Osteoblast (primary cell): ENCODE measurements at regions not wholly inside any gene's neighbourhood (a gene's known extent, or its start where the extent isn't known, plus 50 kb on each side); places are given as distances from the start of the nearest gene placed in this dataset.

Source experiments
- DNase-seq: peaks from one replicate; pipeline ENCODE4 v3.0.0; 2011; ENCODE audit warnings: low spot score, mixed read lengths; ENCODE audit not compliant: insufficient read length; ENCODE audit errors: missing footprints
- H2AFZ ChIP-seq: 2 replicates; pipeline ENCODE4 v1.6.0; 2011; ENCODE audit warnings: mild to moderate bottlenecking, low read length
- H3K27ac ChIP-seq: 2 replicates; pipeline ENCODE4 v1.5.1; 2011; ENCODE audit warnings: mild to moderate bottlenecking, low read depth, low read length, moderate library complexity
- H3K27me3 ChIP-seq: 2 replicates; pipeline ENCODE4 v1.6.0; 2012; ENCODE audit warnings: mild to moderate bottlenecking, control low read depth, inconsistent platforms, low read length, moderate library complexity; ENCODE audit not compliant: insufficient read depth
- H3K36me3 ChIP-seq: 2 replicates; pipeline ENCODE4 v1.5.1; 2011; ENCODE audit warnings: mild to moderate bottlenecking, low read length, control low read depth, moderate library complexity; ENCODE audit not compliant: insufficient read depth
- H3K4me1 ChIP-seq: 2 replicates; pipeline ENCODE4 v1.5.1; 2011; ENCODE audit warnings: mild to moderate bottlenecking, low read length, control low read depth, moderate library complexity; ENCODE audit not compliant: insufficient read depth
- H3K4me2 ChIP-seq: 2 replicates; pipeline ENCODE4 v1.6.0; 2011; ENCODE audit warnings: mild to moderate bottlenecking, low read length; ENCODE audit not compliant: insufficient read depth
- H3K4me3 ChIP-seq: fragments of 200-600 bp; sonication (generic); 3 replicates; pipeline ENCODE4 v1.5.1; 2012; ENCODE audit warnings: mild to moderate bottlenecking, low read length, inconsistent platforms; ENCODE audit not compliant: insufficient read depth
- H3K79me2 ChIP-seq: 2 replicates; pipeline ENCODE4 v1.6.0; 2012; ENCODE audit warnings: mild to moderate bottlenecking, low read length, control low read depth, inconsistent platforms; ENCODE audit not compliant: insufficient read depth
- H3K9me3 ChIP-seq: 2 replicates; pipeline ENCODE4 v1.5.1; 2011; ENCODE audit warnings: low read depth, low read length, control low read depth
- H4K20me1 ChIP-seq: 2 replicates; pipeline ENCODE4 v1.6.0; 2012; ENCODE audit warnings: mild to moderate bottlenecking, low read length, control low read depth; ENCODE audit not compliant: insufficient read depth
- TF ChIP-seq, protein P1 (sequence below): IDR thresholded peaks from 2 replicates; pipeline ENCODE4 v1.5.1; 2011; ENCODE audit warnings: mild to moderate bottlenecking, low read depth, low read length, moderate library complexity; ENCODE audit errors: extremely low read depth

DNA sequence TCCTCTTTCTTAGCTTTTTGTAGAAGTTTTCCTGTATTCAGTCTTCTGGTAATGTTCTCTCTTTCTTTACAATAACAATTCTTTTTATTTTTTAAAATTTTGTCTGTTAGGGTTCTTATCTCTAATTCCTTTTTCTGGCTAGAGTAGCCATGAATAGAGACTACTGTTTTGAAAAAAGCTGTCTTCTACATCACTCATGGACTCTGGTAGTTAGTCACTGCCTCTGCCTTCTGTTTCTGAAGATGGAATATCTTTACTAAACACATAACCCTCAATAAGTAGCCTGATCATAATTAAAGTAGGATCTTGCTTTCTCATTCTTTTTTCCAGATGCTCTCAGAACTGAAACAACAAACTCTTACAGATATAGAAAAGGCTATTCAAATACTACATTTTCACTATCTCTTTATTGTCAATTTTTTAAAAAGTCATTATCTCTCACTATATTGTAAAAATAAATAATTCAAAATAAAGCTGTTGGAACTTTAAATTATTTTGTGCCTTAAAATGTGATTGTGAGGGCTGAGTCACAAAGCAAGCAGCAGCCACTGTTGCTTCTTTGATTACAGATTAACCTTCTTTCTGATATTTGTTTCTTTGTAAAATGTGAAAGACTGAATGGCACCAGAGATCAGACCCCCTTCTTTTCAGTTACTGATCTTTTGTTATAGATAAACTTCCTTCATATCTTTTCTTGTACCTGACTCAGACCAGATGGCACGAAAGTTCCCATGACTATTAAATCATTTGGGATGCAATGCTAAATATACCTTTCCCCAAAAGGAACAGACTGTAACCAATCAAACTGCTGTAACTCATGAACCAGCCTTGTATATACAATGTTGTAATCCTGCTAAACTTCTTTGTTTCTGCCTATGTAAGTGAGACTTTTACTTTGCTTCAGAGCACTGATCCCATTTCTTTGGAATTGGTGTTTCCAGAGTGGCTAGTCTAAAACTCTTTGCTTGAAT, 1159.5 kb downstream of the IGSF11 start:
- DNase-seq = no peak
- TF ChIP-seq, protein P1, sequence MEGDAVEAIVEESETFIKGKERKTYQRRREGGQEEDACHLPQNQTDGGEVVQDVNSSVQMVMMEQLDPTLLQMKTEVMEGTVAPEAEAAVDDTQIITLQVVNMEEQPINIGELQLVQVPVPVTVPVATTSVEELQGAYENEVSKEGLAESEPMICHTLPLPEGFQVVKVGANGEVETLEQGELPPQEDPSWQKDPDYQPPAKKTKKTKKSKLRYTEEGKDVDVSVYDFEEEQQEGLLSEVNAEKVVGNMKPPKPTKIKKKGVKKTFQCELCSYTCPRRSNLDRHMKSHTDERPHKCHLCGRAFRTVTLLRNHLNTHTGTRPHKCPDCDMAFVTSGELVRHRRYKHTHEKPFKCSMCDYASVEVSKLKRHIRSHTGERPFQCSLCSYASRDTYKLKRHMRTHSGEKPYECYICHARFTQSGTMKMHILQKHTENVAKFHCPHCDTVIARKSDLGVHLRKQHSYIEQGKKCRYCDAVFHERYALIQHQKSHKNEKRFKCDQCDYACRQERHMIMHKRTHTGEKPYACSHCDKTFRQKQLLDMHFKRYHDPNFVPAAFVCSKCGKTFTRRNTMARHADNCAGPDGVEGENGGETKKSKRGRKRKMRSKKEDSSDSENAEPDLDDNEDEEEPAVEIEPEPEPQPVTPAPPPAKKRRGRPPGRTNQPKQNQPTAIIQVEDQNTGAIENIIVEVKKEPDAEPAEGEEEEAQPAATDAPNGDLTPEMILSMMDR = no peak
- Histone ChIP-seq H3K4me1 (no peaks in the 10 kb centered on the region), H3K4me2 (no peak overlapping the region), H3K4me3 (no peak overlapping the region), H3K27me3 (no peaks in the 10 kb centered on the region), H3K79me2 (no peaks in the 10 kb centered on the region), H4K20me1 (no peaks in the 10 kb centered on the region), H3K36me3 (no peaks in the 10 kb centered on the region), H3K27ac (no peak overlapping the region), H3K9me3 (no peaks in the 10 kb centered on the region), H2AFZ (no peak overlapping the region)

DNA sequence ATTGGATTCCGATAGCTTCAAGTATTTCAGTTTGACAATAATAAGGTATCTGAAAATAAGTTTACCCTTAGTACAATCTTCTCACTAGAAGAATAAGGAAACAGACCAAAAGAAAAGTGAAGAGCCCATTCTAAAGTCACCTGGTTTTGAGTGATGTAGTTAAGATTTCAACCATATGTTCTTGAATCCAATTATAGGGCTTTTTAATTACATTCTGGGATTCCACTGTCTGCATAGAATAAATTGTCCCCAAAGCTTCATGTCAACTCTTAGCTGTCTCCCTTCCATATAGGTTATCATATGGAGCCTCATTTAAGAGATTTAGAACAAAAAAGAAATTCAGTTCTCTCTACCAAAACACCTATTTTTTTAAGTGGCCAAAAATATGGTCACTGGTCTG, 1158.8 kb downstream of the IGSF11 start:
- H3K36me3 ChIP-seq = no peaks in the 10 kb centered on the region
- no peaks in the 10 kb centered on the region for H3K79me2 ChIP-seq
- no peaks in the 10 kb centered on the region for H3K27me3 ChIP-seq
- H3K9me3 ChIP-seq = no peaks in the 10 kb centered on the region
- H3K4me2 ChIP-seq = no peak overlapping the region
- no peaks in the 10 kb centered on the region for H3K4me1 ChIP-seq
- H3K4me3 ChIP-seq = no peak overlapping the region
- H4K20me1 ChIP-seq = no peaks in the 10 kb centered on the region
- TF ChIP-seq, protein P1 = no peak
- no peak for DNase-seq
- no peak overlapping the region for H3K27ac ChIP-seq
- H2AFZ ChIP-seq = no peak overlapping the region

DNA sequence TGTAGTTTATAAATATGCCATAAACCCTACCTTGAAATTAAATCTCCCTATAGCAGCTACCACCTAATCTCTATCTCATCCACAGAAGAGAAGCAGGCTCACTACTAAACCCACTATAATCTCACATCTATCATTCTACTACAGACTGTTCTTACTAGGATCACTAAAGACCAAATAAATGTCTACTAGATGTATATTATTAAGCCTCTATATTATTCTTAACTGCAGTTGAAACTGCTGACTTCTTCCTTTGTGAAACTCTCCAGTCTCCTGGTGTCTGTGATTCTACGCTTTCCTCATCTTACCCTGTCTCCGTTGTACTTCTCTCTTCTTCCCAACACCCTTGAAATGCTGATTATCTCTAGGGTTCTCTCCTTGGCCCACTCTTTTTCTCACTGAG, 1154.0 kb downstream of the IGSF11 start:
- Histone ChIP-seq H3K36me3 (no peaks in the 10 kb centered on the region), H2AFZ (no peak overlapping the region), H3K4me2 (no peak overlapping the region), H3K9me3 (no peaks in the 10 kb centered on the region), H3K27ac (no peak overlapping the region), H3K79me2 (no peaks in the 10 kb centered on the region), H4K20me1 (no peaks in the 10 kb centered on the region), H3K27me3 (no peaks in the 10 kb centered on the region), H3K4me3 (no peak overlapping the region), H3K4me1 (peaks cover 2% of the 10 kb centered on the region)
- no peak for DNase-seq
- TF ChIP-seq, protein P1 = no peak

DNA sequence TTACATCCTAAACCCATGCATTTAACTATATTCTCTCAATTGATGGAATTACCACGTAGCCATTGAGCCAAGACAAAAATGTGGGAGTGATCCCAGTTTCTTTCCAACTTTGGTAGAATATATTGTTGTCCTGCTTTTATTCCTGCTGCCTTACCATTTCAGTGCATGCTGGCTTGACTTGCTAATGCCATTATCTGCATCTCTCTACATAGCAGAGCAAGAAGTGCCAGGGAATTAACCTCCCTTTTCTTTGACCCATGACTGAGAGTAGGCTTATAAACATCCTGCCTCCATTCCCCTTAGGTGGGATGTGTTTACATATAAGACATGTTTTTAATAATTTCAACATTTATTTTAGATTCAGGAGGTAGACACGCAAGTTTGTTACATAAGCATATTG, 1153.4 kb downstream of the IGSF11 start:
- Histone ChIP-seq H4K20me1 (no peaks in the 10 kb centered on the region), H3K4me1 (peaks cover 2% of the 10 kb centered on the region), H3K27me3 (no peaks in the 10 kb centered on the region), H3K36me3 (no peaks in the 10 kb centered on the region), H3K79me2 (no peaks in the 10 kb centered on the region), H3K4me3 (no peak overlapping the region), H3K9me3 (no peaks in the 10 kb centered on the region), H3K27ac (no peak overlapping the region), H2AFZ (no peak overlapping the region), H3K4me2 (no peak overlapping the region)
- TF ChIP-seq, protein P1 = no peak
- DNase-seq = no peak
